ENCODE measurements at regions not wholly inside any gene's neighbourhood (a gene's known extent, or its start where the extent isn't known, plus 50 kb on each side); places are given as distances from the start of the nearest gene placed in this dataset.

DNA sequence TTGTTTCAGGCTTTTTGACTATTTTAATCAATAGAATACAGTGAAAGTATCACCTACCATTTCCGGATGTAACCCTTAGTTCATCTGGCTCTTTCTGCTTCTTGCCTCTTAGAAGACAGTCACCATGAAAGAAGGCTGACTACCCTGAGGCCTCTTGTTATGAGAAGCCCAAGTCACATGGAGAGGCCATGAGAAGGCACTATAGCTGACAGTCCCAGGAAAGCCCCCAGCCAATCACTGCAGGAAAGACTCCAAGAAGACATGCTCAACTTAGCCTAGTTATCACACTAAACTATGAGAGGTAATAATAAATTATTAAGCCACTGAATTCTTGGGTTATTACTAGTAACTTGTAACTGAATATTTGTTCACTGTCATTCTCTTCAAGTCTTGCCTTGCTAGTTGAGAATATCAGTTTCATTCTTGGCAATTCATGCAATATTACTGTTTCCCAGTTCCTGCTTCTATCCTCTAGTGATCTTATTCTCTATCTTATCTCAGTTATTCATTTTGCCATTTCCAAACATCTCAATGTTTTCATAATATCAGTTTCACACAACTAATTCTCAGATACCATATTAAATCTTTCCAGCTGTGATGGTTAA lies 57.1 kb upstream of the GUCY1A1 start:
- TF ChIP-seq CTCF (IDR thresholded peaks at IDR 0.05; ENCODE audit: borderline replicate concordance, extremely low read depth, low read length, poor library complexity, severe bottlenecking) (no peak), EZH2 (IDR thresholded peaks at IDR 0.05; ENCODE audit: borderline replicate concordance, low read depth, low read length, severe bottlenecking) (no peak)
